ENCODE measurements at regions not wholly inside any gene's neighbourhood (a gene's known extent, or its start where the extent isn't known, plus 50 kb on each side); places are given as distances from the start of the nearest gene placed in this dataset.

DNA sequence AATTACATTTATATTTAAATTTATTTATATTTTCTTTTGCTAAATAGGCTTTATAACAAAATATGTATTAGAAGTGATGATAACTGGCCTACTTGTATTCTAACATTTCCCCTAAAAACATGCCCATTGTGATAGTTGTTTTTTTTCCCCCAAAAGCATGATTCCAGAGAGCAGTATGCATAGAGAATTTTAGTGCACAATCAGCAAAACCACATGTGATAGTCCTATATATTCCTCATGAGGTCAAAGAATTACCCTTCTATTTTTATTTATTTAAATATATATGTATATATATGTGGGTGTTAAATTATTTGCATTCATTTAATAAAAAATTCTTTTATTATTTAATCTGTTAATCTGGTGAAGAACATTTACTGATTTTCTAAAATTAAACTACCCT, 78.2 kb upstream of the TLL1 start:
- Histone ChIP-seq H3K79me2 (ENCODE audit: control insufficient read depth, insufficient read depth, low read length) (no peaks in the 10 kb centered on the region), H3K4me3 (replicated peaks in 1 of 3; ENCODE audit: insufficient read depth in 1 of 3, low read depth in 1 of 3, low read length in 3 of 3) (no peak overlapping the region), H4K20me1 (replicated peaks; ENCODE audit: control insufficient read depth, extremely low read depth, insufficient read depth, low read length) (no peaks in the 10 kb centered on the region), H3K9me3 (replicated peaks; ENCODE audit: control insufficient read depth, insufficient read depth, low read length) (no peaks in the 10 kb centered on the region), H3K9me1 (replicated peaks; ENCODE audit: control insufficient read depth, extremely low read depth, insufficient read depth, low read length) (no peaks in the 10 kb centered on the region), H2AFZ (ENCODE audit: low read depth, low read length) (no peak overlapping the region), H3K36me3 (ENCODE audit: control insufficient read depth in 2 of 2, extremely low read depth in 1 of 2, insufficient read depth in 2 of 2, low read length in 2 of 2) (no peaks in the 10 kb centered on the region), H3K27me3 (ENCODE audit: control insufficient read depth in 2 of 2, insufficient read depth in 2 of 2, low read length in 2 of 2) (no peaks in the 10 kb centered on the region), H3K4me2 (ENCODE audit: insufficient read depth, low read length) (no peak overlapping the region), H3K27ac (ENCODE audit: insufficient read depth, low read depth, low read length) (no peak overlapping the region), H3K4me1 (ENCODE audit: control insufficient read depth, extremely low read depth, insufficient read depth, low read length) (no peaks in the 10 kb centered on the region), H3K9ac (replicated peaks; ENCODE audit: extremely low read depth, insufficient read depth, low read length) (no peak overlapping the region)
- intact Hi-C loops (cut with micrococcal nuclease) (no loop called here), dilution Hi-C loops (cut with MboI; ENCODE audit: extremely low pct_ligation_motif_present, low sequenced_read_pairs) (no loop called here)
- TF ChIP-seq JUN (IDR thresholded peaks at IDR 0.05; ENCODE audit: borderline replicate concordance, insufficient read depth, insufficient read length, low read depth) (no peak), POLR2A (IDR thresholded peaks at IDR 0.05; ENCODE audit: low read depth, low read length) (no peak)
- TF ChIP-seq, protein P1, sequence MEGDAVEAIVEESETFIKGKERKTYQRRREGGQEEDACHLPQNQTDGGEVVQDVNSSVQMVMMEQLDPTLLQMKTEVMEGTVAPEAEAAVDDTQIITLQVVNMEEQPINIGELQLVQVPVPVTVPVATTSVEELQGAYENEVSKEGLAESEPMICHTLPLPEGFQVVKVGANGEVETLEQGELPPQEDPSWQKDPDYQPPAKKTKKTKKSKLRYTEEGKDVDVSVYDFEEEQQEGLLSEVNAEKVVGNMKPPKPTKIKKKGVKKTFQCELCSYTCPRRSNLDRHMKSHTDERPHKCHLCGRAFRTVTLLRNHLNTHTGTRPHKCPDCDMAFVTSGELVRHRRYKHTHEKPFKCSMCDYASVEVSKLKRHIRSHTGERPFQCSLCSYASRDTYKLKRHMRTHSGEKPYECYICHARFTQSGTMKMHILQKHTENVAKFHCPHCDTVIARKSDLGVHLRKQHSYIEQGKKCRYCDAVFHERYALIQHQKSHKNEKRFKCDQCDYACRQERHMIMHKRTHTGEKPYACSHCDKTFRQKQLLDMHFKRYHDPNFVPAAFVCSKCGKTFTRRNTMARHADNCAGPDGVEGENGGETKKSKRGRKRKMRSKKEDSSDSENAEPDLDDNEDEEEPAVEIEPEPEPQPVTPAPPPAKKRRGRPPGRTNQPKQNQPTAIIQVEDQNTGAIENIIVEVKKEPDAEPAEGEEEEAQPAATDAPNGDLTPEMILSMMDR (IDR thresholded peaks at IDR 0.05; ENCODE audit: extremely low read depth in 1 of 2, insufficient read depth in 1 of 2, low read depth in 1 of 2, low read length in 2 of 2): no peak
- DNase-seq (ENCODE audit: low read depth, low spot score) (no peak), FAIRE-seq (no peak)
- BruUV-seq (replicated peaks): no TSS peak
- CTCF ChIA-PET: no interaction called here
- POLR2A ChIA-PET: no interaction called here

DNA sequence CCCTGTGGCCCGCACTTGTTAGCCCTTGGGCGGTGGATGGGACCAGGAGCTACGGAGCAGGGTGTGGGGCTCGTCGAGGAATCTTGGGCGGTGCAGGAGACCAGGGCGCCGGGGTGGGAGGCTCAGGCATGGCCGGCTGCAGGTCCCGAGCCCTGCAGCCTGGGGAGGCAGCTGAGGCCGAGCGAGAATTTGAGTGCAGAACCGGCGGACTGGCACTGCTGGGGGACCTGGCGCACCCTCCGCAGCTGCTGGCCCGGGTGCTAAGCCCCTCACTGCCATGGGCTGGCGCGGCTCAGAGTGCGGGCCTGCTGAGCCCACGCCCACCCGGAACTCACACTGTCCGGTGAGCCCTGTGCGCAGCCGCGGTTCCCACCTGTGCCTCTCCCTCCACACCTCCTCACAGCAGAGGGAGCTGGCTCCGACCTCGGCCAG, 73.6 kb upstream of the TLL1 start:
- Histone ChIP-seq H3K27ac (ENCODE audit: insufficient read depth, low read depth, low read length) (no peak overlapping the region), H3K4me2 (ENCODE audit: insufficient read depth, low read length) (no peak overlapping the region), H2AFZ (ENCODE audit: low read depth, low read length) (no peak overlapping the region), H3K4me1 (ENCODE audit: control insufficient read depth, extremely low read depth, insufficient read depth, low read length) (no peaks in the 10 kb centered on the region), H3K4me3 (replicated peaks in 1 of 3; ENCODE audit: insufficient read depth in 1 of 3, low read depth in 1 of 3, low read length in 3 of 3) (no peak overlapping the region), H3K9me3 (replicated peaks; ENCODE audit: control insufficient read depth, insufficient read depth, low read length) (no peaks in the 10 kb centered on the region), H3K36me3 (ENCODE audit: control insufficient read depth in 2 of 2, extremely low read depth in 1 of 2, insufficient read depth in 2 of 2, low read length in 2 of 2) (no peaks in the 10 kb centered on the region), H3K9ac (replicated peaks; ENCODE audit: extremely low read depth, insufficient read depth, low read length) (no peak overlapping the region), H3K27me3 (ENCODE audit: control insufficient read depth in 2 of 2, insufficient read depth in 2 of 2, low read length in 2 of 2) (no peaks in the 10 kb centered on the region), H4K20me1 (replicated peaks; ENCODE audit: control insufficient read depth, extremely low read depth, insufficient read depth, low read length) (no peaks in the 10 kb centered on the region), H3K9me1 (replicated peaks; ENCODE audit: control insufficient read depth, extremely low read depth, insufficient read depth, low read length) (no peaks in the 10 kb centered on the region), H3K79me2 (ENCODE audit: control insufficient read depth, insufficient read depth, low read length) (no peaks in the 10 kb centered on the region)
- no peak for DNase-seq (ENCODE audit: low read depth, low spot score)
- intact Hi-C loops (cut with micrococcal nuclease): no loop called here
- no TSS peak for BruUV-seq (replicated peaks)
- ChIA-PET POLR2A (no interaction called here), CTCF (interaction anchor here (2.5 kb wide), 1 partner anchor 11 kb away, joined by 10 read pairs; no protein-coding TSS in a partner anchor)
- no peak for FAIRE-seq
- dilution Hi-C loops (cut with MboI; ENCODE audit: extremely low pct_ligation_motif_present, low sequenced_read_pairs): no loop called here
- no peak for TF ChIP-seq MAX (IDR thresholded peaks at IDR 0.05; ENCODE audit: insufficient read depth, insufficient read length)
- TF ChIP-seq GATA2 (IDR thresholded peaks at IDR 0.05; ENCODE audit: insufficient read depth, insufficient read length, low read depth, low read length): no peak
- TF ChIP-seq MYC (IDR thresholded peaks at IDR 0.05; ENCODE audit: low read depth, low read length): no peak
- no peak for TF ChIP-seq POLR2A (IDR thresholded peaks at IDR 0.05; ENCODE audit: low read depth, low read length)
- no peak for TF ChIP-seq EZH2 (IDR thresholded peaks at IDR 0.05; ENCODE audit: borderline replicate concordance, low read depth, low read length, severe bottlenecking)
- TF ChIP-seq, protein P1 (IDR thresholded peaks at IDR 0.05; ENCODE audit: extremely low read depth in 1 of 2, insufficient read depth in 1 of 2, low read depth in 1 of 2, low read length in 2 of 2): no peak
- TF ChIP-seq JUN (IDR thresholded peaks at IDR 0.05; ENCODE audit: borderline replicate concordance, insufficient read depth, insufficient read length, low read depth): no peak
- TF ChIP-seq POLR2AphosphoS5 (IDR thresholded peaks at IDR 0.05; ENCODE audit: insufficient read depth, low read depth, low read length): no peak
- TF ChIP-seq FOS (IDR thresholded peaks at IDR 0.05; ENCODE audit: borderline replicate concordance, insufficient read depth, low read length): no peak
